HEK293T (cell line): ENCODE measurements at regions not wholly inside any gene's neighbourhood (a gene's known extent, or its start where the extent isn't known, plus 50 kb on each side); places are given as distances from the start of the nearest gene placed in this dataset.
"Not testable (repeated sequence)": the region's sequence is repeated elsewhere in the genome, so short reads cannot be mapped to it uniquely, and the experiment has no call there.

Source experiments
- CTCF ChIA-PET: fragments of 350-600 bp; formaldehyde crosslinking; extraction: SDS; loops from one replicate; lab custom pipeline; 2021; ENCODE audit warnings: antibody characterized with exemption, inconsistent platforms; lab: Yijun Ruan, JAX
- POLR2A ChIA-PET: fragments of 350-600 bp; formaldehyde crosslinking; extraction: SDS; loops from one replicate; lab custom pipeline; 2020; ENCODE audit warnings: antibody characterized with exemption, inconsistent platforms; lab: Yijun Ruan, JAX
- DNase-seq: peaks from one replicate; pipeline ENCODE4 v3.0.0; 2012; ENCODE audit warnings: mixed read lengths; ENCODE audit errors: extremely low spot score
- ARNT ChIP-seq: fragments of 450-650 bp; IDR thresholded peaks from 2 replicates; pipeline ENCODE4 v1.6.1; 2017; ENCODE audit warnings: mild to moderate bottlenecking
- BHLHE40 ChIP-seq: fragments of 450-650 bp; IDR thresholded peaks from 2 replicates; pipeline ENCODE4 v1.6.1; 2016; ENCODE audit warnings: mild to moderate bottlenecking, moderate library complexity, borderline replicate concordance
- CTBP1 ChIP-seq: fragments of 450-650 bp; IDR thresholded peaks from 2 replicates; pipeline ENCODE4 v1.6.1; 2016; ENCODE audit warnings: borderline replicate concordance
- ELF4 ChIP-seq: fragments of 450-650 bp; IDR thresholded peaks from 2 replicates; pipeline ENCODE4 v1.6.1; 2017; ENCODE audit warnings: antibody characterized with exemption
- FOXA1 ChIP-seq: fragments of 450-650 bp; IDR thresholded peaks from 2 replicates; pipeline ENCODE4 v1.6.1; 2016; ENCODE audit warnings: mild to moderate bottlenecking
- FOXK2 ChIP-seq: fragments of 450-650 bp; IDR thresholded peaks from 2 replicates; pipeline ENCODE4 v1.6.1; 2016; ENCODE audit warnings: mild to moderate bottlenecking
- FOXM1 ChIP-seq: fragments of 450-650 bp; IDR thresholded peaks from 2 replicates; pipeline ENCODE4 v1.6.1; 2017; ENCODE audit warnings: mild to moderate bottlenecking, borderline replicate concordance
- HDGF ChIP-seq: fragments of 450-650 bp; IDR thresholded peaks from 2 replicates; pipeline ENCODE4 v1.6.1; 2017; ENCODE audit warnings: antibody characterized with exemption, borderline replicate concordance
- L3MBTL2 ChIP-seq: fragments of 450-650 bp; conservative IDR thresholded peaks from 2 replicates; pipeline ENCODE4 v1.6.1; 2016; ENCODE audit warnings: mild to moderate bottlenecking
- LEF1 ChIP-seq: fragments of 450-650 bp; IDR thresholded peaks from 2 replicates; pipeline ENCODE4 v1.6.1; 2017; ENCODE audit warnings: mild to moderate bottlenecking, borderline replicate concordance
- NFRKB ChIP-seq: fragments of 450-650 bp; IDR thresholded peaks from 2 replicates; pipeline ENCODE4 v1.6.1; 2016; ENCODE audit warnings: mild to moderate bottlenecking, moderate library complexity
- PKNOX1 ChIP-seq: fragments of 450-650 bp; IDR thresholded peaks from 2 replicates; pipeline ENCODE4 v1.6.1; 2016
- SP1 ChIP-seq: fragments of 450-650 bp; IDR thresholded peaks from 2 replicates; pipeline ENCODE4 v1.6.1; 2017
- SUZ12 ChIP-seq: fragments of 450-650 bp; IDR thresholded peaks from 2 replicates; pipeline ENCODE4 v1.6.1; 2016; ENCODE audit warnings: mild to moderate bottlenecking
- TARDBP ChIP-seq: fragments of 450-650 bp; IDR thresholded peaks from 2 replicates; pipeline ENCODE4 v1.6.1; 2016
- ZNF384 ChIP-seq: fragments of 450-650 bp; IDR thresholded peaks from 2 replicates; pipeline ENCODE4 v1.6.1; 2016

- no peak for TF ChIP-seq FOXM1
- TF ChIP-seq SP1: no peak
- TF ChIP-seq L3MBTL2: no peak
- TF ChIP-seq LEF1: no peak
- TF ChIP-seq NFRKB: no peak
- TF ChIP-seq FOXK2: no peak
- TF ChIP-seq ZNF384: no peak
- TF ChIP-seq CTBP1: no peak
- no peak for TF ChIP-seq PKNOX1
- no peak for TF ChIP-seq HDGF
- no peak for TF ChIP-seq SUZ12
- no peak for TF ChIP-seq TARDBP
- TF ChIP-seq FOXA1: no peak
- TF ChIP-seq ARNT: no peak
- no peak for TF ChIP-seq BHLHE40
- ChIA-PET CTCF (no interaction called here), POLR2A (no interaction called here)
- no peak for DNase-seq
Observed at GRCh38 chrX:34270434-34270833, 138.3 kb upstream of the FAM47A start.

GRCh38 chrX:34238896-34239295 is 106.8 kb upstream of the FAM47A start:
- POLR2A ChIA-PET: no interaction called here
- TF ChIP-seq CTBP1 (no peak), FOXM1 (no peak), SUZ12 (no peak), SP1 (no peak), BHLHE40 (no peak), ZNF384 (no peak), L3MBTL2 (no peak), ARNT (no peak), NFRKB (no peak), LEF1 (no peak)
- DNase-seq: no peak
- CTCF ChIA-PET: no interaction called here

GRCh38 chrX:34230156-34230555 is 98.0 kb upstream of the FAM47A start:
- CTCF ChIA-PET, DNase-seq, POLR2A ChIA-PET: not testable (repeated sequence)

GRCh38 chrX:34227804-34228203 is 95.7 kb upstream of the FAM47A start:
- ChIA-PET POLR2A (no interaction called here), CTCF (no interaction called here)
- no peak for TF ChIP-seq ZNF384
- no peak for TF ChIP-seq L3MBTL2
- no peak for TF ChIP-seq CTBP1
- no peak for DNase-seq

GRCh38 chrX:34223574-34223973 is 91.5 kb upstream of the FAM47A start:
- ChIA-PET POLR2A (no interaction called here), CTCF (no interaction called here)
- DNase-seq: no peak
- TF ChIP-seq LEF1: no peak
- TF ChIP-seq L3MBTL2: no peak
- TF ChIP-seq PKNOX1: no peak
- no peak for TF ChIP-seq ARNT
- TF ChIP-seq TARDBP: no peak
- no peak for TF ChIP-seq NFRKB
- TF ChIP-seq SUZ12: no peak
- no peak for TF ChIP-seq CTBP1
- no peak for TF ChIP-seq SP1
- TF ChIP-seq FOXK2: no peak
- no peak for TF ChIP-seq HDGF
- no peak for TF ChIP-seq FOXM1
- no peak for TF ChIP-seq BHLHE40
- TF ChIP-seq FOXA1: no peak
- TF ChIP-seq ZNF384: no peak
- no peak for TF ChIP-seq ELF4

GRCh38 chrX:34218063-34218462 is 85.9 kb upstream of the FAM47A start:
- TF ChIP-seq CTBP1 (no peak), ELF4 (no peak), HDGF (no peak), LEF1 (no peak), SUZ12 (no peak), BHLHE40 (no peak), SP1 (no peak), PKNOX1 (no peak), NFRKB (no peak), L3MBTL2 (no peak), ZNF384 (no peak), FOXM1 (no peak), FOXK2 (no peak), TARDBP (no peak), ARNT (no peak), FOXA1 (no peak)
- ChIA-PET CTCF (no interaction called here), POLR2A (no interaction called here)
- DNase-seq: no peak

- TF ChIP-seq CTBP1 (no peak), TARDBP (no peak), SP1 (no peak), SUZ12 (no peak), ELF4 (no peak), FOXA1 (no peak), FOXM1 (no peak), FOXK2 (no peak), NFRKB (no peak), BHLHE40 (no peak), PKNOX1 (no peak), ZNF384 (no peak), ARNT (no peak), L3MBTL2 (no peak), LEF1 (no peak), HDGF (no peak)
- no peak for DNase-seq
- POLR2A ChIA-PET: no interaction called here
- CTCF ChIA-PET: no interaction called here
Observed at GRCh38 chrX:34197946-34198345, 65.8 kb upstream of the FAM47A start.
